BE2C (cell line): ENCODE measurements at regions not wholly inside any gene's neighbourhood (a gene's known extent, or its start where the extent isn't known, plus 50 kb on each side); places are given as distances from the start of the nearest gene placed in this dataset.

Source experiments
- DNase-seq: peaks from one replicate; pipeline ENCODE4 v3.0.0-alpha.2; 2020
- H3K27me3 ChIP-seq: fragments of 250-450 bp; sonication (Bioruptor Pico); 2 replicates; pipeline ENCODE4 v1.5.1; 2020; ENCODE audit warnings: mild to moderate bottlenecking
- H3K36me3 ChIP-seq: fragments of 250-450 bp; sonication (Bioruptor Pico); 2 replicates; pipeline ENCODE4 v1.5.1; 2020; ENCODE audit warnings: mild to moderate bottlenecking
- H3K4me1 ChIP-seq: fragments of 250-450 bp; sonication (Bioruptor Pico); 2 replicates; pipeline ENCODE4 v1.5.1; 2020
- H3K4me3 ChIP-seq: 2 replicates; pipeline ENCODE4 v1.5.1; 2011; ENCODE audit warnings: low read depth, low read length
- H3K9me3 ChIP-seq: fragments of 250-450 bp; sonication (Bioruptor Pico); 2 replicates; pipeline ENCODE4 v1.5.1; 2020
- CTCF ChIP-seq: IDR thresholded peaks from 2 replicates; pipeline ENCODE4 v1.5.1; 2012; ENCODE audit warnings: mild to moderate bottlenecking, low read depth, low read length

- H3K36me3 ChIP-seq: no peaks in the 10 kb centered on the region
These were observed 61.2 kb downstream of the KLF6 start for GRCh38 chr10:3723766-3724165.

GRCh38 chr10:3720228-3721019, 64.6 kb downstream of the KLF6 start:
- no peak for DNase-seq
- no peak for TF ChIP-seq CTCF

More at GRCh38 chr10:3723766-3724165, 61.2 kb downstream of the KLF6 start:
- no peaks in the 10 kb centered on the region for H3K27me3 ChIP-seq
- H3K9me3 ChIP-seq: no peaks in the 10 kb centered on the region
- TF ChIP-seq CTCF: no peak
- H3K4me1 ChIP-seq: no peaks in the 10 kb centered on the region; the same call in 1 of the 2 replicates
- H3K4me3 ChIP-seq: no peak overlapping the region
- DNase-seq: no peak

GRCh38 chr10:3719024-3719843, 65.8 kb downstream of the KLF6 start:
- no peaks in the 10 kb centered on the region for H3K27me3 ChIP-seq
- H3K4me3 ChIP-seq: no peak overlapping the region
- no peaks in the 10 kb centered on the region; the same call in 1 of the 2 replicates for H3K4me1 ChIP-seq
- no peaks in the 10 kb centered on the region for H3K9me3 ChIP-seq
- no peak for TF ChIP-seq CTCF
- H3K36me3 ChIP-seq: no peaks in the 10 kb centered on the region
- no peak for DNase-seq

More at GRCh38 chr10:3720228-3721019, 64.6 kb downstream of the KLF6 start:
- Histone ChIP-seq H3K36me3 (no peaks in the 10 kb centered on the region), H3K4me1 (no peaks in the 10 kb centered on the region; the same call in 1 of the 2 replicates), H3K4me3 (no peak overlapping the region), H3K27me3 (no peaks in the 10 kb centered on the region), H3K9me3 (no peaks in the 10 kb centered on the region)

GRCh38 chr10:3716093-3716492, 68.9 kb downstream of the KLF6 start:
- no peak for DNase-seq

GRCh38 chr10:3714967-3715366, 70.0 kb downstream of the KLF6 start:
- no peak for DNase-seq
- H3K36me3 ChIP-seq: no peaks in the 10 kb centered on the region
- no peak for TF ChIP-seq CTCF
- no peaks in the 10 kb centered on the region for H3K9me3 ChIP-seq
- no peaks in the 10 kb centered on the region for H3K4me1 ChIP-seq
- no peak overlapping the region for H3K4me3 ChIP-seq
- H3K27me3 ChIP-seq: no peaks in the 10 kb centered on the region

More at GRCh38 chr10:3716093-3716492, 68.9 kb downstream of the KLF6 start:
- Histone ChIP-seq H3K4me1 (no peaks in the 10 kb centered on the region; the same call in 1 of the 2 replicates), H3K27me3 (no peaks in the 10 kb centered on the region), H3K4me3 (no peak overlapping the region), H3K9me3 (no peaks in the 10 kb centered on the region), H3K36me3 (no peaks in the 10 kb centered on the region)
- no peak for TF ChIP-seq CTCF

GRCh38 chr10:3714531-3714930, 70.5 kb downstream of the KLF6 start:
- no peaks in the 10 kb centered on the region for H3K36me3 ChIP-seq
- no peaks in the 10 kb centered on the region for H3K27me3 ChIP-seq
- DNase-seq: no peak
- H3K9me3 ChIP-seq: no peaks in the 10 kb centered on the region
- TF ChIP-seq CTCF: no peak
- H3K4me1 ChIP-seq: no peaks in the 10 kb centered on the region
- H3K4me3 ChIP-seq: no peak overlapping the region
